PC-3 (cell line): ENCODE measurements at regions not wholly inside any gene's neighbourhood (a gene's known extent, or its start where the extent isn't known, plus 50 kb on each side); places are given as distances from the start of the nearest gene placed in this dataset.

Experiments
- CTCF ChIP-seq: fragments of 300-600 bp; sonication (generic); conservative IDR thresholded peaks from 2 replicates; pipeline ENCODE4 v1.5.1; 2017; ENCODE audit warnings: antibody characterized with exemption, low read depth, mild to moderate bottlenecking, low read length
- EZH2 ChIP-seq: fragments of 300-600 bp; sonication (generic); IDR thresholded peaks from one replicate; pipeline ENCODE4 v1.6.1; 2017; ENCODE audit warnings: antibody characterized with exemption, mild to moderate bottlenecking, low read length; ENCODE audit not compliant: unreplicated experiment

GRCh38 chr5:124136609-124137008 lies 609.8 kb downstream of the ZNF608 start:
- no peak for TF ChIP-seq CTCF
- no peak for TF ChIP-seq EZH2
